Body of pancreas (tissue), 4 donors: ENCODE measurements at regions not wholly inside any gene's neighbourhood (a gene's known extent, or its start where the extent isn't known, plus 50 kb on each side); places are given as distances from the start of the nearest gene placed in this dataset.

ENCODE experiments used
- POLR2A ChIP-seq, 3 donors: fragments of 450-650 bp; IDR thresholded peaks; one replicate each; pipeline ENCODE4 v1.6.1; 2016; ENCODE audit warnings: antibody characterized with exemption in 3 of 3, mild to moderate bottlenecking in 2 of 3
- TF ChIP-seq, protein P1 (sequence below), 7 experiments: fragments of 450-650 bp in 4 of 7; fragments of 200-600 bp in 3 of 7; sonication (generic) in 3 of 7; IDR thresholded peaks; one replicate each; pipeline ENCODE4 v1.5.1; 2016 to 2019; ENCODE audit warnings: antibody characterized with exemption in 7 of 7

- TF ChIP-seq, protein P1, sequence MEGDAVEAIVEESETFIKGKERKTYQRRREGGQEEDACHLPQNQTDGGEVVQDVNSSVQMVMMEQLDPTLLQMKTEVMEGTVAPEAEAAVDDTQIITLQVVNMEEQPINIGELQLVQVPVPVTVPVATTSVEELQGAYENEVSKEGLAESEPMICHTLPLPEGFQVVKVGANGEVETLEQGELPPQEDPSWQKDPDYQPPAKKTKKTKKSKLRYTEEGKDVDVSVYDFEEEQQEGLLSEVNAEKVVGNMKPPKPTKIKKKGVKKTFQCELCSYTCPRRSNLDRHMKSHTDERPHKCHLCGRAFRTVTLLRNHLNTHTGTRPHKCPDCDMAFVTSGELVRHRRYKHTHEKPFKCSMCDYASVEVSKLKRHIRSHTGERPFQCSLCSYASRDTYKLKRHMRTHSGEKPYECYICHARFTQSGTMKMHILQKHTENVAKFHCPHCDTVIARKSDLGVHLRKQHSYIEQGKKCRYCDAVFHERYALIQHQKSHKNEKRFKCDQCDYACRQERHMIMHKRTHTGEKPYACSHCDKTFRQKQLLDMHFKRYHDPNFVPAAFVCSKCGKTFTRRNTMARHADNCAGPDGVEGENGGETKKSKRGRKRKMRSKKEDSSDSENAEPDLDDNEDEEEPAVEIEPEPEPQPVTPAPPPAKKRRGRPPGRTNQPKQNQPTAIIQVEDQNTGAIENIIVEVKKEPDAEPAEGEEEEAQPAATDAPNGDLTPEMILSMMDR (IDR thresholded peaks at IDR 0.05): no peak
- no peak for TF ChIP-seq POLR2A (IDR thresholded peaks at IDR 0.05)
Measured at GRCh38 chr9:108290839-108291585, 564.8 kb downstream of the ACTL7B start.
